GM23338 (cell line): ENCODE measurements at regions not wholly inside any gene's neighbourhood (a gene's known extent, or its start where the extent isn't known, plus 50 kb on each side); places are given as distances from the start of the nearest gene placed in this dataset.

Experiments used
- ATAC-seq: fragments of 200-7000 bp; cut with Tn5 transposase; 3 replicates; pipeline ENCODE4 v1.9.1; 2020
- DNase-seq: peaks from one replicate; pipeline ENCODE4 v3.0.0-alpha.2; 2015; ENCODE audit warnings: low spot score
- H2AFZ ChIP-seq: fragments of 200-600 bp; sonication (generic); 2 replicates; pipeline ENCODE4 v1.8.0; 2016; ENCODE audit warnings: antibody characterized with exemption, mild to moderate bottlenecking, moderate library complexity
- H3F3A ChIP-seq: fragments of 200-600 bp; sonication (generic); replicated peaks from 2 replicates; pipeline ENCODE4 v1.8.0; 2017; ENCODE audit warnings: antibody characterized with exemption, mixed run types, low read depth
- H3K27ac ChIP-seq: fragments of 200-600 bp; sonication (generic); 2 replicates; pipeline ENCODE4 v1.6.1; 2016; ENCODE audit warnings: low read depth
- H3K27me3 ChIP-seq: fragments of 200-600 bp; sonication (generic); 2 replicates; pipeline ENCODE4 v1.8.0; 2016; ENCODE audit warnings: mild to moderate bottlenecking, mixed run types, moderate library complexity; ENCODE audit not compliant: insufficient read depth
- H3K36me3 ChIP-seq: fragments of 200-600 bp; sonication (generic); 2 replicates; pipeline ENCODE4 v1.8.0; 2016; ENCODE audit warnings: mild to moderate bottlenecking; ENCODE audit not compliant: insufficient read depth
- H3K4me1 ChIP-seq: fragments of 200-600 bp; sonication (generic); 2 replicates; pipeline ENCODE4 v1.8.0; 2016; ENCODE audit warnings: mild to moderate bottlenecking, moderate library complexity; ENCODE audit not compliant: insufficient read depth
- H3K4me2 ChIP-seq: fragments of 200-600 bp; sonication (generic); 2 replicates; pipeline ENCODE4 v1.7.1; 2017; ENCODE audit warnings: mixed run types
- H3K4me3 ChIP-seq: fragments of 200-600 bp; sonication (generic); 2 replicates; pipeline ENCODE4 v1.6.1; 2016; ENCODE audit warnings: mixed run types
- H3K79me2 ChIP-seq: fragments of 200-600 bp; sonication (generic); replicated peaks from 2 replicates; pipeline ENCODE4 v1.8.0; 2017; ENCODE audit warnings: mild to moderate bottlenecking; ENCODE audit not compliant: insufficient read depth
- H3K9me2 ChIP-seq: fragments of 200-600 bp; sonication (generic); 2 replicates; pipeline ENCODE4 v1.8.0; 2017; ENCODE audit not compliant: insufficient read depth
- H4K20me1 ChIP-seq: fragments of 200-600 bp; sonication (generic); replicated peaks from 2 replicates; pipeline ENCODE4 v1.8.0; 2017; ENCODE audit warnings: mild to moderate bottlenecking; ENCODE audit not compliant: insufficient read depth
- H3K27ac Mint-ChIP-seq: 2 replicates; pipeline ENCODE4 v1.8.0; 2020; ENCODE audit warnings: inconsistent platforms, mild to moderate bottlenecking, moderate library complexity, mixed read lengths
- H3K27me3 Mint-ChIP-seq: 3 replicates; pipeline ENCODE4 v1.8.0; 2022; ENCODE audit warnings: low read depth, mild to moderate bottlenecking, moderate library complexity, mixed read lengths, inconsistent platforms; ENCODE audit not compliant: insufficient read depth, poor library complexity
- H3K36me3 Mint-ChIP-seq: 3 replicates; pipeline ENCODE4 v1.8.0; 2021; ENCODE audit warnings: low read depth, mild to moderate bottlenecking, inconsistent platforms, moderate library complexity, mixed read lengths
- H3K4me1 Mint-ChIP-seq: 3 replicates; pipeline ENCODE4 v1.8.0; 2020; ENCODE audit warnings: mild to moderate bottlenecking, inconsistent platforms, mixed read lengths
- H3K4me3 Mint-ChIP-seq: 3 replicates; pipeline ENCODE4 v1.8.0; 2021; ENCODE audit warnings: moderate library complexity, mild to moderate bottlenecking, inconsistent platforms, mixed read lengths
- H3K9me3 Mint-ChIP-seq: 3 replicates; pipeline ENCODE4 v1.8.0; 2020; ENCODE audit warnings: moderate library complexity, mild to moderate bottlenecking, inconsistent platforms, mixed read lengths
- CREB1 ChIP-seq: fragments of 250-450 bp; sonication (Bioruptor Pico); IDR thresholded peaks from 2 replicates; pipeline ENCODE4 v1.5.0; 2020; ENCODE audit warnings: low read depth, mild to moderate bottlenecking, moderate library complexity
- EZH2 ChIP-seq: fragments of 200-600 bp; sonication (generic); IDR thresholded peaks from one replicate; pipeline ENCODE4 v1.8.0; 2017; ENCODE audit warnings: antibody characterized with exemption, mild to moderate bottlenecking, low read depth; ENCODE audit not compliant: unreplicated experiment
- EZH2phosphoT487 ChIP-seq: fragments of 200-600 bp; sonication (generic); IDR thresholded peaks from one replicate; pipeline ENCODE4 v1.8.1; 2018; ENCODE audit warnings: antibody characterized with exemption; ENCODE audit not compliant: unreplicated experiment
- JUNB ChIP-seq: IDR thresholded peaks from one replicate; pipeline ENCODE4 v1.6.1; 2016; ENCODE audit warnings: antibody characterized with exemption; ENCODE audit not compliant: unreplicated experiment
- NANOG ChIP-seq: IDR thresholded peaks from 2 replicates; pipeline ENCODE4 v1.6.1; 2016; ENCODE audit warnings: antibody characterized with exemption, borderline replicate concordance
- POLR2AphosphoS5 ChIP-seq: IDR thresholded peaks from 2 replicates; pipeline ENCODE4 v1.6.1; 2016; ENCODE audit warnings: antibody characterized with exemption, low read depth
- STAT1 ChIP-seq: IDR thresholded peaks from one replicate; pipeline ENCODE4 v1.6.1; 2016; ENCODE audit warnings: antibody characterized with exemption; ENCODE audit not compliant: unreplicated experiment
- ZNF114 ChIP-seq: fragments of 250-450 bp; sonication (Bioruptor Pico); IDR thresholded peaks from 2 replicates; pipeline ENCODE4 v1.5.0; 2020; ENCODE audit warnings: mild to moderate bottlenecking, moderate library complexity
- ZNF331 ChIP-seq: fragments of 250-450 bp; sonication (Bioruptor Pico); IDR thresholded peaks from 2 replicates; pipeline ENCODE4 v1.5.0; 2020; ENCODE audit warnings: low read depth, mild to moderate bottlenecking, moderate library complexity
- TF ChIP-seq, protein P1 (sequence below): fragments of 250-450 bp; sonication (Bioruptor Pico); IDR thresholded peaks from 2 replicates; pipeline ENCODE4 v1.5.0; 2020; ENCODE audit warnings: mild to moderate bottlenecking, moderate library complexity
- TF ChIP-seq, protein P2 (sequence below): IDR thresholded peaks from 2 replicates; pipeline ENCODE4 v1.6.1; 2016; ENCODE audit warnings: antibody characterized with exemption
- TF ChIP-seq, protein P3 (sequence below): IDR thresholded peaks from one replicate; pipeline ENCODE4 v1.6.1; 2018; ENCODE audit warnings: antibody characterized with exemption; ENCODE audit not compliant: unreplicated experiment
- TF ChIP-seq, protein P4 (sequence below), 2 experiments: fragments of 200-600 bp in 1 of 2; sonication (generic) in 1 of 2; conservative IDR thresholded peaks; 2 replicates each; pipeline versions ENCODE4 v1.5.1 to v1.6.1; 2016 to 2017; ENCODE audit warnings: antibody characterized with exemption in 2 of 2, low read depth in 2 of 2, mild to moderate bottlenecking in 2 of 2, moderate library complexity in 1 of 2

DNA sequence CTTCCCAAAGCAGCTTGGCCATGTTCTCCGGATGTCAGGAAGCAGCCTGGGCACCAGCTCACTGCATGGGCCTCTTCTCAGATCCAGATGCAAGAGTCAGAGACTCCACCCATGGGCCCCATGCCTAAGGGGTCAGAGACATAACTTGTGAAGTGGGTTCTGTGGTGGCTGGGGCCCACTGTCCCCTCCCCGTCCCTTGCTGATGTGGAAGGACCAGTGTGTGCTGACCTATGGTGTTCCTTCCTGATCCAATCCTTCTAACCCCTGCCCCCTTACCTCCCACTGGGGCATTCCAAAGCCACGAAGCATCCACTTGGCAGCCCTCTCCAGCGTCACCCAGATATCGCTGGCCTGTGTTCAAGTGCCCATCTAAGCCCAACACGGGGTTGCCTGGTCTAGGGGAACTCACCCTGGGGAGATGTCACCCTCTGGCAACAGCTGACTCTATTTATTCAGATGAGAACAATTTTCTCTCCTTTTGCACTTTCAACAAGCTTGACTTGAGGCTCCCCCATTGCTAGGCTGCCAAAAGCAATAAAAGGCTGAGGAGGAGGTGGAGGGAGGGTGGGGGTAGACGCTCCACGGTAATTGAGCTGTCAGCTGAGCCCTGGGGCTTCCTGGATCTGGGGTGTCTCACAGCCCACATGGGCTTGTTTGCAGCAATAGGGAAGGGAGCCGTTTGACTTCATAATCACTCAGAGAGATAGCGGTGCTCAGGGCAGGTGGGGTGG lies 158.5 kb downstream of the ADAMTS15 start:
- Histone ChIP-seq H3K27me3 (no peaks in the 10 kb centered on the region), H3K27ac (no peak overlapping the region), H3K79me2 (no peaks in the 10 kb centered on the region), H3K4me2 (no peak overlapping the region), H2AFZ (no peak overlapping the region), H4K20me1 (no peaks in the 10 kb centered on the region), H3K36me3 (no peaks in the 10 kb centered on the region), H3K9me2 (no peaks in the 10 kb centered on the region; the same call in 1 of the 2 replicates), H3F3A (no peaks in the 10 kb centered on the region), H3K4me3 (no peak overlapping the region), H3K4me1 (peaks cover 5% of the 10 kb centered on the region; the same call in 1 of the 2 replicates)
- Mint-ChIP-seq H3K27me3 (peaks cover 8% of the 10 kb centered on the region), H3K4me1 (peaks cover 11% of the 10 kb centered on the region), H3K4me3 (no peak overlapping the region), H3K36me3 (no peaks in the 10 kb centered on the region), H3K9me3 (no peaks in the 10 kb centered on the region), H3K27ac (no peak overlapping the region)
- no peak for TF ChIP-seq ZNF114
- no peak for TF ChIP-seq POLR2AphosphoS5
- TF ChIP-seq EZH2, result no peak
- TF ChIP-seq, protein P1, sequence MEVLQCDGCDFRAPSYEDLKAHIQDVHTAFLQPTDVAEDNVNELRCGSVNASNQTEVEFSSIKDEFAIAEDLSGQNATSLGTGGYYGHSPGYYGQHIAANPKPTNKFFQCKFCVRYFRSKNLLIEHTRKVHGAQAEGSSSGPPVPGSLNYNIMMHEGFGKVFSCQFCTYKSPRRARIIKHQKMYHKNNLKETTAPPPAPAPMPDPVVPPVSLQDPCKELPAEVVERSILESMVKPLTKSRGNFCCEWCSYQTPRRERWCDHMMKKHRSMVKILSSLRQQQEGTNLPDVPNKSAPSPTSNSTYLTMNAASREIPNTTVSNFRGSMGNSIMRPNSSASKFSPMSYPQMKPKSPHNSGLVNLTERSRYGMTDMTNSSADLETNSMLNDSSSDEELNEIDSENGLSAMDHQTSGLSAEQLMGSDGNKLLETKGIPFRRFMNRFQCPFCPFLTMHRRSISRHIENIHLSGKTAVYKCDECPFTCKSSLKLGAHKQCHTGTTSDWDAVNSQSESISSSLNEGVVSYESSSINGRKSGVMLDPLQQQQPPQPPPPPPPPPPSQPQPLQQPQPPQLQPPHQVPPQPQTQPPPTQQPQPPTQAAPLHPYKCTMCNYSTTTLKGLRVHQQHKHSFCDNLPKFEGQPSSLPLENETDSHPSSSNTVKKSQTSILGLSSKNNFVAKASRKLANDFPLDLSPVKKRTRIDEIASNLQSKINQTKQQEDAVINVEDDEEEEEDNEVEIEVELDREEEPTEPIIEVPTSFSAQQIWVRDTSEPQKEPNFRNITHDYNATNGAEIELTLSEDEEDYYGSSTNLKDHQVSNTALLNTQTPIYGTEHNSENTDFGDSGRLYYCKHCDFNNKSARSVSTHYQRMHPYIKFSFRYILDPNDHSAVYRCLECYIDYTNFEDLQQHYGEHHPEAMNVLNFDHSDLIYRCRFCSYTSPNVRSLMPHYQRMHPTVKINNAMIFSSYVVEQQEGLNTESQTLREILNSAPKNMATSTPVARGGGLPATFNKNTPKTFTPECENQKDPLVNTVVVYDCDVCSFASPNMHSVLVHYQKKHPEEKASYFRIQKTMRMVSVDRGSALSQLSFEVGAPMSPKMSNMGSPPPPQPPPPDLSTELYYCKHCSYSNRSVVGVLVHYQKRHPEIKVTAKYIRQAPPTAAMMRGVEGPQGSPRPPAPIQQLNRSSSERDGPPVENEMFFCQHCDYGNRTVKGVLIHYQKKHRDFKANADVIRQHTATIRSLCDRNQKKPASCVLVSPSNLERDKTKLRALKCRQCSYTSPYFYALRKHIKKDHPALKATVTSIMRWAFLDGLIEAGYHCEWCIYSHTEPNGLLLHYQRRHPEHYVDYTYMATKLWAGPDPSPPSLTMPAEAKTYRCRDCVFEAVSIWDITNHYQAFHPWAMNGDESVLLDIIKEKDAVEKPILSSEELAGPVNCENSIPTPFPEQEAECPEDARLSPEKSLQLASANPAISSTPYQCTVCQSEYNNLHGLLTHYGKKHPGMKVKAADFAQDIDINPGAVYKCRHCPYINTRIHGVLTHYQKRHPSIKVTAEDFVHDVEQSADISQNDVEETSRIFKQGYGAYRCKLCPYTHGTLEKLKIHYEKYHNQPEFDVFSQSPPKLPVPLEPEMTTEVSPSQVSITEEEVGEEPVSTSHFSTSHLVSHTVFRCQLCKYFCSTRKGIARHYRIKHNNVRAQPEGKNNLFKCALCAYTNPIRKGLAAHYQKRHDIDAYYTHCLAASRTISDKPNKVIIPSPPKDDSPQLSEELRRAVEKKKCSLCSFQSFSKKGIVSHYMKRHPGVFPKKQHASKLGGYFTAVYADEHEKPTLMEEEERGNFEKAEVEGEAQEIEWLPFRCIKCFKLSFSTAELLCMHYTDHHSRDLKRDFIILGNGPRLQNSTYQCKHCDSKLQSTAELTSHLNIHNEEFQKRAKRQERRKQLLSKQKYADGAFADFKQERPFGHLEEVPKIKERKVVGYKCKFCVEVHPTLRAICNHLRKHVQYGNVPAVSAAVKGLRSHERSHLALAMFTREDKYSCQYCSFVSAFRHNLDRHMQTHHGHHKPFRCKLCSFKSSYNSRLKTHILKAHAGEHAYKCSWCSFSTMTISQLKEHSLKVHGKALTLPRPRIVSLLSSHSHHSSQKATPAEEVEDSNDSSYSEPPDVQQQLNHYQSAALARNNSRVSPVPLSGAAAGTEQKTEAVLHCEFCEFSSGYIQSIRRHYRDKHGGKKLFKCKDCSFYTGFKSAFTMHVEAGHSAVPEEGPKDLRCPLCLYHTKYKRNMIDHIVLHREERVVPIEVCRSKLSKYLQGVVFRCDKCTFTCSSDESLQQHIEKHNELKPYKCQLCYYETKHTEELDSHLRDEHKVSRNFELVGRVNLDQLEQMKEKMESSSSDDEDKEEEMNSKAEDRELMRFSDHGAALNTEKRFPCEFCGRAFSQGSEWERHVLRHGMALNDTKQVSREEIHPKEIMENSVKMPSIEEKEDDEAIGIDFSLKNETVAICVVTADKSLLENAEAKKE (CRISPR knock-in tag), result no peak
- no peak for TF ChIP-seq CREB1 (CRISPR knock-in tag)
- TF ChIP-seq NANOG, result no peak
- TF ChIP-seq, protein P2, sequence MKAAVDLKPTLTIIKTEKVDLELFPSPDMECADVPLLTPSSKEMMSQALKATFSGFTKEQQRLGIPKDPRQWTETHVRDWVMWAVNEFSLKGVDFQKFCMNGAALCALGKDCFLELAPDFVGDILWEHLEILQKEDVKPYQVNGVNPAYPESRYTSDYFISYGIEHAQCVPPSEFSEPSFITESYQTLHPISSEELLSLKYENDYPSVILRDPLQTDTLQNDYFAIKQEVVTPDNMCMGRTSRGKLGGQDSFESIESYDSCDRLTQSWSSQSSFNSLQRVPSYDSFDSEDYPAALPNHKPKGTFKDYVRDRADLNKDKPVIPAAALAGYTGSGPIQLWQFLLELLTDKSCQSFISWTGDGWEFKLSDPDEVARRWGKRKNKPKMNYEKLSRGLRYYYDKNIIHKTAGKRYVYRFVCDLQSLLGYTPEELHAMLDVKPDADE, result no peak
- no peak for TF ChIP-seq JUNB
- TF ChIP-seq, protein P3, sequence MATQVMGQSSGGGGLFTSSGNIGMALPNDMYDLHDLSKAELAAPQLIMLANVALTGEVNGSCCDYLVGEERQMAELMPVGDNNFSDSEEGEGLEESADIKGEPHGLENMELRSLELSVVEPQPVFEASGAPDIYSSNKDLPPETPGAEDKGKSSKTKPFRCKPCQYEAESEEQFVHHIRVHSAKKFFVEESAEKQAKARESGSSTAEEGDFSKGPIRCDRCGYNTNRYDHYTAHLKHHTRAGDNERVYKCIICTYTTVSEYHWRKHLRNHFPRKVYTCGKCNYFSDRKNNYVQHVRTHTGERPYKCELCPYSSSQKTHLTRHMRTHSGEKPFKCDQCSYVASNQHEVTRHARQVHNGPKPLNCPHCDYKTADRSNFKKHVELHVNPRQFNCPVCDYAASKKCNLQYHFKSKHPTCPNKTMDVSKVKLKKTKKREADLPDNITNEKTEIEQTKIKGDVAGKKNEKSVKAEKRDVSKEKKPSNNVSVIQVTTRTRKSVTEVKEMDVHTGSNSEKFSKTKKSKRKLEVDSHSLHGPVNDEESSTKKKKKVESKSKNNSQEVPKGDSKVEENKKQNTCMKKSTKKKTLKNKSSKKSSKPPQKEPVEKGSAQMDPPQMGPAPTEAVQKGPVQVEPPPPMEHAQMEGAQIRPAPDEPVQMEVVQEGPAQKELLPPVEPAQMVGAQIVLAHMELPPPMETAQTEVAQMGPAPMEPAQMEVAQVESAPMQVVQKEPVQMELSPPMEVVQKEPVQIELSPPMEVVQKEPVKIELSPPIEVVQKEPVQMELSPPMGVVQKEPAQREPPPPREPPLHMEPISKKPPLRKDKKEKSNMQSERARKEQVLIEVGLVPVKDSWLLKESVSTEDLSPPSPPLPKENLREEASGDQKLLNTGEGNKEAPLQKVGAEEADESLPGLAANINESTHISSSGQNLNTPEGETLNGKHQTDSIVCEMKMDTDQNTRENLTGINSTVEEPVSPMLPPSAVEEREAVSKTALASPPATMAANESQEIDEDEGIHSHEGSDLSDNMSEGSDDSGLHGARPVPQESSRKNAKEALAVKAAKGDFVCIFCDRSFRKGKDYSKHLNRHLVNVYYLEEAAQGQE, result no peak
- TF ChIP-seq, protein P4, sequence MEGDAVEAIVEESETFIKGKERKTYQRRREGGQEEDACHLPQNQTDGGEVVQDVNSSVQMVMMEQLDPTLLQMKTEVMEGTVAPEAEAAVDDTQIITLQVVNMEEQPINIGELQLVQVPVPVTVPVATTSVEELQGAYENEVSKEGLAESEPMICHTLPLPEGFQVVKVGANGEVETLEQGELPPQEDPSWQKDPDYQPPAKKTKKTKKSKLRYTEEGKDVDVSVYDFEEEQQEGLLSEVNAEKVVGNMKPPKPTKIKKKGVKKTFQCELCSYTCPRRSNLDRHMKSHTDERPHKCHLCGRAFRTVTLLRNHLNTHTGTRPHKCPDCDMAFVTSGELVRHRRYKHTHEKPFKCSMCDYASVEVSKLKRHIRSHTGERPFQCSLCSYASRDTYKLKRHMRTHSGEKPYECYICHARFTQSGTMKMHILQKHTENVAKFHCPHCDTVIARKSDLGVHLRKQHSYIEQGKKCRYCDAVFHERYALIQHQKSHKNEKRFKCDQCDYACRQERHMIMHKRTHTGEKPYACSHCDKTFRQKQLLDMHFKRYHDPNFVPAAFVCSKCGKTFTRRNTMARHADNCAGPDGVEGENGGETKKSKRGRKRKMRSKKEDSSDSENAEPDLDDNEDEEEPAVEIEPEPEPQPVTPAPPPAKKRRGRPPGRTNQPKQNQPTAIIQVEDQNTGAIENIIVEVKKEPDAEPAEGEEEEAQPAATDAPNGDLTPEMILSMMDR (conservative IDR thresholded peaks at IDR 0.05; ENCODE audit: low read depth in 2 of 2), result no peak
- no peak for TF ChIP-seq STAT1
- TF ChIP-seq ZNF331 (CRISPR knock-in tag), result no peak
- TF ChIP-seq EZH2phosphoT487, result no peak
- ATAC-seq (no peak), DNase-seq (no peak)
